Stromal cell of bone marrow (primary cell): ENCODE measurements at regions not wholly inside any gene's neighbourhood (a gene's known extent, or its start where the extent isn't known, plus 50 kb on each side); places are given as distances from the start of the nearest gene placed in this dataset.
"Not testable (repeated sequence)": the region's sequence is repeated elsewhere in the genome, so short reads cannot be mapped to it uniquely, and the experiment has no call there.

Source experiments
- DNase-seq: peaks from one replicate; pipeline ENCODE4 v3.0.0-alpha.2; 2012; ENCODE audit warnings: low read depth

- no peak for DNase-seq
Observed at GRCh38 chr18:71362140-71362539, 1073.3 kb downstream of the SOCS6 start.

DNA sequence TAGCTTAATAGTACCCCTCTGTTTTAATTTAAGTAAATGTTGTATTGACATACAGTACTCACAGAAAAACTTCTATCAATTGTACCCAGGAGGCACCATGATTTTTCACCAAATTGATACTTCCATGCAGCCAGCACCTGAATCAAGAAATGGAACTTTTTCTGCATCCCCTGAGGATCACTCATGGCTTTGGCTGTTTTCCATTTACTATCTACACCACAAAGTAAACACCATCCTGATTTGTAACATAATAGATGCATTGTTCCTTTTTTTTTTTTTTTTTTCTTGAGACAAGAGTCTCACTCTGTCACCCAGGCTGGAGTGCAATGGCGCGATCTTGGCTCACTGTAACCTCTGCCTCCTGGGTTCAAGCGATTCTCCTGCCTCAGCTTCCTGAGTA lies 1066.8 kb downstream of the SOCS6 start:
- not testable (repeated sequence) for DNase-seq

GRCh38 chr18:71352618-71353017 lies 1063.8 kb downstream of the SOCS6 start:
- DNase-seq = no peak

GRCh38 chr18:71336576-71337210 lies 1047.8 kb downstream of the SOCS6 start:
- no peak for DNase-seq

- DNase-seq = no peak
Observed at GRCh38 chr18:71329563-71329962, 1040.7 kb downstream of the SOCS6 start.

GRCh38 chr18:71329114-71329513 lies 1040.3 kb downstream of the SOCS6 start:
- no peak for DNase-seq

DNA sequence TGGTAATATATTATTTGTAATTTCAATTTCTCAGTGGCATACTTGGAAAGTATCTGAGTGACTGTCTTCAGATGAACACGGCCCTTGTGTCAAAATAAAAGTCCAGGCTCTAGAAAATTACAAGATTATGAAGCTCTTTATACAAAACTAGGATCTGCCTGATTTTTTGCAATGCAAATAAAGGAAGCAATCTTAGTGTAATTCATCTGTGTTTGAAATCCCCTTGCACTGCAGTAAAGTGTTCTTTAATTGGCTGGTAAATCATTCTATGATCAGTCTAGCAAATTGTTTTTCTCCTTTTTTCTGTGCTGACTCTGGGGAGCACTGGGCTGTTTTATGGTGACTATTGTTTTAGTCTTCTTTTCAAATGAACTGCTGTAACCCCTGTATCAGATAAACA lies 1039.0 kb downstream of the SOCS6 start:
- DNase-seq = no peak

DNA sequence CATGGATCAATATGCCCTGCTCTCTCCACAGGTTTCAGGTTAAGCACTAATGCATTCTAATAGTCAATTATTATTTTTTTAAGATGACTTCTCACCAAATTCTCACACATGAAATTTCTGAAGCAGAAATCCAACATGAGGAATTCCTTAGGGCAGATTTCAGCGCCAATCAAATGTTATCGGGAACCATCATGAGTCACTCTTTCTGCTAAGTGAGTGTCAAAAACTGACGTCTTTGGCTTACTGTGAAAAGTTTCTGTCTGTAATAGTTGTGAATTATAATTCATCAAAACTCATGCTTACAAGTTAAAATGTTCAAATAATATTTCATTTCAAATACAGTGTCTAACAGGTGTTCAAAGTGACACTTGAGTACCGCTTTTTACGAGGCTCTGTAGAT lies 1038.6 kb downstream of the SOCS6 start:
- DNase-seq = no peak

DNA sequence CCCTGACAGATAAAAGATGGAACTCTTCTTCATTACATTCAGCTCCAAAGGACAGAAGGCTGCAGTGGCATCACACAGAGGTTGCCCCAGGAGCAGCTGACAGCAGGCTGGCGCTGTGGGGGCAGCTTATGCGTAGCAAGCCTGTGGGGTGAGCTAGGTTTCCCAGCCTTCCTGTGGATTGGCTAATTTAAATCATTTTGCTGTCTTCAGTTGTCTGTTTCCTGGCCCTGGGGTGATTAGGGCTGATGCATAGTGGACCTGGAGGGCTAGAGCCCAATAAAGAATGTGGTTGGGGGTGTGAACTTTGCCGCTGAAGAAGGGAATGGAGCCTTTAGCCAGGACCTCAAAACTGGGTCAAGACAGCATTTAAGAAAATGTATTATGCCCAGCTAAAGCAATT lies 1038.0 kb downstream of the SOCS6 start:
- DNase-seq = no peak

- DNase-seq = no peak
Observed at GRCh38 chr18:71324356-71324755, 1035.5 kb downstream of the SOCS6 start.

GRCh38 chr18:71322201-71322600 lies 1033.4 kb downstream of the SOCS6 start:
- no peak for DNase-seq

GRCh38 chr18:71321319-71321718 lies 1032.5 kb downstream of the SOCS6 start:
- DNase-seq = no peak

GRCh38 chr18:71304856-71305255 lies 1016.0 kb downstream of the SOCS6 start:
- no peak for DNase-seq

- DNase-seq = not testable (repeated sequence)
Observed at GRCh38 chr18:71303743-71304142, 1014.9 kb downstream of the SOCS6 start.

GRCh38 chr18:71301596-71301995 lies 1012.8 kb downstream of the SOCS6 start:
- DNase-seq = no peak

- DNase-seq = not testable (repeated sequence)
Observed at GRCh38 chr18:71294201-71294600, 1005.4 kb downstream of the SOCS6 start.

- no peak for DNase-seq
Observed at GRCh38 chr18:71293322-71293721, 1004.5 kb downstream of the SOCS6 start.

DNA sequence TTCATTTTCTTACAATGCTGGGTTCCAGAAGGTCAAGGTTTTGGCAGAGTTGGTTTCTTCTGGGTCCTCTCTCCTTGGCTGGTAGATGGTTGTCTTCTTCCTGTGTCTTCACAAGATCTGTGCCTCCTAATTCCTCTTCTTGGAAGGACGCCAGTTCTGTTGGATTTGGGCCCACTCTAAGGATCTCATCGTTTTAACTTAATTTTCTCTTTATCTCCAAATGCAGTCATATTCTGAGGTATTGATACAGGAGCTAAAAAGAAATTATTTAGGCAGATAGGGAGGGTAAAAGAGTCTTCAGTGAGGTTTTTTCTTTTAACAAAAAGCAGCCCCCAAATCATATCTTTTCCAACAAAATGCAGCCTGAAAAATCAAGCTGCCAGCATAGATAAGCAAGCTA lies 998.4 kb downstream of the SOCS6 start:
- DNase-seq = no peak

DNA sequence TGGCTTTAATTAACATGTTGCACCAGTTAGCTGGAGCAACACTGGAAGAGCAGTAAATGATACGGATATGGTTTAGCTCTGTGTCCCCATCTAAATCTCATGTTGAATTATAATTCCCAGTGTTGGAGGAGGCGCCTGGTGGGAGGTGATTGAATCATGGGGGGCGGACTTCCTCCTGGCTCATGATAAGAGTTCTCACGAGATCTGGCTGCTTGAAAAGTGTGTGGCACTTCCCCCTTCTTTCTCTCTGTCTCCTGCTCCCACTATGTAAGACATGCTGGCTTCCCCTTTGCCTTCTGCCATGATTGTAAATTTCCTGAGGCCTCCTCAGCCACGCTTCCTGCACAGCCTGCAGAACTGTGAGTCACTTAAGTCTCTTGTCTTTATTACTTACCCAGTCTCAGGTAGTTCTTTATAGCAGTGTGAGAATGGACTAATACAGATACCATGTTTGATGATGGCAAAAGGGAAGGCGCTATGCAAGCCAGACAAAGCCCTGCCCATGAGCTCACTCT lies 963.6 kb downstream of the SOCS6 start:
- DNase-seq = no peak

DNA sequence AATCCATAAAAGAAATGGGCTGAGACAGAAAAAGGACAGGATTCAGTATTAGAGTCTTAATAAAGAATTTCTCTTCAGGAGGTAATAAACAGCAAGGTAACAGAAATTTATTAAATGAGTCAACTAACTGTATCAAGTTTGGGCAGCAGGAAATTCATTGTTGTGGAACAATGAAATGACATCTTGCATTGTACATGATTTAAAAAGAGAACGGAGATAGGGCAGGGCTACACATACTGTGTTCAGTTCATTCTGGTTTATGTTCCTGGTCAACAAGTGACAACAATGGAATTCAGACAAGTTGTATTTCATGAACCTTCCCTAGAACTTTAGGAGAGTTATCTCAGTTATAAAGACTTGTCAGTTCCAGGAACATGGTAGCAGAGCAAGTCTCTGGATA lies 961.3 kb downstream of the SOCS6 start:
- no peak for DNase-seq

- DNase-seq = no peak
Observed at GRCh38 chr18:71249791-71250190, 960.9 kb downstream of the SOCS6 start.

DNA sequence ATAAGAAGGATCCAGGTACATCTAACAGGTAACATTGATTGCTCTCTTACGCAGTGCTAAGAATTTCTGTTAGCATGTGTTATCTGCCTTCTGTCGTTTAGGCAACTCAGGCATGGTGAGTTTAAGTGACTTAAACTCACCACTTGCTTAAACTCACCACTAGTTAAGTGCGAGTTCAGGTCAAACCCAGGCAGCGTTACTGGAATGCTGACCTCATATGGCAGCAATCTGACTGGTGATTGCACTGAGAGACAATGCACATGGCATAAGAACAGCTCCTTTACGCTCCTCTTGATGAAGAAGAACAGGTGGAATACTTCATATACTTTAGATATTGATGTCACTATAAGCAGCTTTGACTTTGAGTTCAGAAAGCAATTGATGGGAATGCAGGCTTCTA lies 954.1 kb downstream of the SOCS6 start:
- no peak for DNase-seq

DNA sequence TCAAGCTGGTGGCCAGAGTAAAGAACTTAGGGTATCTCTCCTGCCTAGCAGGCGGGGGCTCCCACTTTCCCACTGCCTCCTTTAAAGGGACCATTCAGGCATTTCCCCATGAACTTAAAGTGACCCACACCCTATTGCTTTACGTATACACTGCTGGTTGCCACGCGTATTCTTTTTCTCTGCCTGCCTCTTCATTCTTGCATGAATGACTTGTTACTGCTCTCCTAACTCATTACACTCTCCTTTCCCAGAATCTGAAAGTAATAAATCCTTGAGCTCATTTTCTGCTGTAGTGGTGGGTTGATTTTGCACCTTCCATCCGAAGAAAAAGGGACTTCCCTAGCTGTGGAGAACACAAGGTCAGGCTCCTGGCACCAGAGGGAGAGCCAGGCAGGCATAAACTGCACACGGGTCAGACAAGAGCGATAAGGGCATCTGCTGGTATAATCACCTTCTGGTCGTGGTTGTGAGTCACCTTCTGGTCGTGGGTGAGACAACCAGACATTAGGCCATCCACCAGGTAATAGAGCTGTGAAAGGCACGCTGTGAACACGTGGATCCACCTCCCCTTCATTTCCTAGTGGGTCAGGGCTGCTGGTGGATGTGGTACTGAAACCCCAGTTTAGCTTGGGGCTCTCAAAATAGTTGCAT lies 950.3 kb downstream of the SOCS6 start:
- DNase-seq = no peak

- DNase-seq = no peak
Observed at GRCh38 chr18:71237641-71238040, 948.8 kb downstream of the SOCS6 start.
